Glomerular endothelial cell (primary cell): ENCODE measurements at regions not wholly inside any gene's neighbourhood (a gene's known extent, or its start where the extent isn't known, plus 50 kb on each side); places are given as distances from the start of the nearest gene placed in this dataset.

Experiments used
- DNase-seq: peaks from one replicate; pipeline ENCODE4 v3.0.0-alpha.2; 2011; ENCODE audit warnings: low read depth, low spot score; ENCODE audit errors: extremely low read depth

- no peak for DNase-seq
Observed at GRCh38 chr1:95957748-95958147, 723.7 kb downstream of the RWDD3 start.

GRCh38 chr1:95966866-95967265 lies 732.9 kb downstream of the RWDD3 start:
- DNase-seq, result no peak

GRCh38 chr1:95974586-95974985 lies 740.6 kb downstream of the RWDD3 start:
- DNase-seq, result no peak

DNA sequence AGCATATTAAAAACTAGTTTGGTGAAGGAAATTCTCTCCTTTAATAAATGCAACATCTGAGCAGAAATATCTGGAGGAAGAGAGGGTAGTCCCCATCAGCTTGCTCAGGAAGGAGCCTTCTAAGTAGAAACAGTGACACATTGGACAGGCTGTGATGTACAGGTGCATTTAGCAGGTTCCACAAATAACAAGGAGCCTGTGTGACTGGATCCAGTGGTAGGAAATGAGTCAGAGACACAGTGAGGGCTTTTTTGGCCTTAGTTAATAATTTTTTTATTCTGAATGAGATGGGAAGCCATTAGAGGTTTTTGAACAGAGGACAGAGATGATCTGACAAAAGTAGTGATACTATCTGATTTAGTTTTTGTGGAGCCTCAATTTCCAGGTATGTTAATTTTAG lies 738.9 kb upstream of the PTBP2 start:
- no peak for DNase-seq

GRCh38 chr1:95983831-95984230 lies 737.8 kb upstream of the PTBP2 start:
- no peak for DNase-seq

DNA sequence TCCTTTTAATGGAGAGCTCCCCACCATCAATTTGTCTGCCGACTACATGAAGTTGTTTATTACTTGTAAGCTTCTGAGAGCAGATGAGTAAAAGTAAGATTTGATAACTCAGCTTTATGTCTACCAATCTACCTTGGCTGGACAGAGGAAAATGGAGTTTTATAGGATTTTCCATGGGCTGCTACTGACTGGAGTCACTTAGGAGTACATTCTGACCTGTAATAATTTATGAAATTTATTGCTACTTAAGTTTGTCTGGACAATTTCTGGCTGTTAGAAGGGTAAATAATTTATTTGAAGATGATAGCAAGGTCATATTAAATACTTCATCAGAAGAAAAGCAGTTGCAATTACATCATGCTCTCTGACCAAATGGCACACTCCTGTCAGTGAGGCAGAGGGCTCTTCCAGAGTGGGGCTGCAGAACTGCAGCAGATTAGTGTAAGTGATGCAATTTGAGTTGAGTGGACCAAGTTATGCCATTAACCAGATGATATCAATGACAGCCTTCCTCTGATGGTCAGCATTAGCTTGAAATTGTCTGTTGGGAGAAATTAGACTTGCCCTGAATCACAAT lies 736.7 kb upstream of the PTBP2 start:
- DNase-seq, result no peak

- no peak for DNase-seq
Observed at GRCh38 chr1:95990033-95990432, 731.6 kb upstream of the PTBP2 start.

GRCh38 chr1:95991787-95992520 lies 729.6 kb upstream of the PTBP2 start:
- DNase-seq, result no peak

- DNase-seq, result no peak
Observed at GRCh38 chr1:95994643-95995042, 726.9 kb upstream of the PTBP2 start.

GRCh38 chr1:96002201-96002600 lies 719.4 kb upstream of the PTBP2 start:
- no peak for DNase-seq

GRCh38 chr1:96002969-96003964 lies 718.3 kb upstream of the PTBP2 start:
- no peak for DNase-seq

- DNase-seq, result no peak
Observed at GRCh38 chr1:96009831-96010434, 711.7 kb upstream of the PTBP2 start.

DNA sequence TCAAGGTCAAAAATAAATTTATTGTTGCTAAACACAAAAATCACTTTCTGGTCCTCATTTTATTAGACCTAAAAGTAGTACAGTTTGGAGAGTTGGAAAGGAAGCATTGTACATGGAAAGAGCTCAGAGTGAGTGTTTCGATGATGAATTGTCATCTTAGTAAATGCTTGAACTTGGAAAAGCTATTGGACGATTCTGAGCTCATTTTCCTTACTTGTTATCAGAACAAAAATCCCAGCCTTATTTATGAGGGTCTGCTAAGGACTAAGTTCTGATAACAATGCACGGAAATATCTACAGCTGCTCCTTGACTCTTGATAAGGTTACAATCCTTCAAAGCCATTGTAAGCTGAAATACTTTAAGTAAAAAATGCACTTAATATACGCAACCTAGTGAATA lies 710.0 kb upstream of the PTBP2 start:
- DNase-seq, result peak; percentile 5

GRCh38 chr1:96016219-96016618 lies 705.4 kb upstream of the PTBP2 start:
- DNase-seq, result no peak

- DNase-seq, result no peak
Observed at GRCh38 chr1:96020378-96020777, 701.2 kb upstream of the PTBP2 start.

DNA sequence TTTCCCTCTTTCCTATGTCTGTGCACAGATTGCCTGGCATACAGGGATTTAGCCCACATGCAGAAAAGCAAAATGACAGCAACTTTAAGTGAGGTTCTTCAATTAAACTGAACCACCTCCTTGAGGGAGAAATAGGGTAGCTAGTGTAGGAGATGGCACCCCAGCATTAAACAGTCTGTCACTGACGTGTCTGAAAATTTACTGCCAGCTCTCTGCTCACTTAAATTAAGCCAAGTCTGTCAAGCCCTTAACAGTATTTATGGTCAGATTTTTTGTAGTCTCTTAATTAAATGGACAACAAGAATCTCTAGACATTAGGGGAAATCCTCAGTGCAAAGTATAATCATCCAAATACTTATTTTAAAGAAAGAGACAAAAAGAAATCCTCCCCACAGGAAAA lies 696.5 kb upstream of the PTBP2 start:
- DNase-seq, result no peak

DNA sequence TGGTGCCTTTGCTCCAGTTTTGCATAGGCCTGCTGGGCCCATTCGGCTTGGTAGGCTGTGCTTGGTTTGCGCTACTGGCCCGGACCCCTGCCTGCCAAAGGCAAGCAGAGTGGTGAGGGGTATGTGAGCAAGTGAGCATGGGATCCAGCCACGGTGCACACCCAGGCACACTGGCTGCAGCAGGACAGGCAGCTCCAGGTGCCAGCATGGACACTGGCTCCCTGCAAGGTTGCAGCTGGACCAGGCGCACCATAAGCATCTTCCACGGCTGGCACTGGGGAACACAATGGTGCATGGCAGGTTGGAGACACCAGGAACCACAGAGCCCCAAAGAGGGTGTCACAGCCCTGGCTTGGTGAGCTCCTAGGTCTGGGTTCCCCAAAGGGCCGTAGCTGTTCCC lies 693.5 kb upstream of the PTBP2 start:
- no peak for DNase-seq

GRCh38 chr1:96030312-96030711 lies 691.3 kb upstream of the PTBP2 start:
- no peak for DNase-seq

- no peak for DNase-seq
Observed at GRCh38 chr1:96034006-96034405, 687.6 kb upstream of the PTBP2 start.

GRCh38 chr1:96036763-96037162 lies 684.8 kb upstream of the PTBP2 start:
- no peak for DNase-seq

DNA sequence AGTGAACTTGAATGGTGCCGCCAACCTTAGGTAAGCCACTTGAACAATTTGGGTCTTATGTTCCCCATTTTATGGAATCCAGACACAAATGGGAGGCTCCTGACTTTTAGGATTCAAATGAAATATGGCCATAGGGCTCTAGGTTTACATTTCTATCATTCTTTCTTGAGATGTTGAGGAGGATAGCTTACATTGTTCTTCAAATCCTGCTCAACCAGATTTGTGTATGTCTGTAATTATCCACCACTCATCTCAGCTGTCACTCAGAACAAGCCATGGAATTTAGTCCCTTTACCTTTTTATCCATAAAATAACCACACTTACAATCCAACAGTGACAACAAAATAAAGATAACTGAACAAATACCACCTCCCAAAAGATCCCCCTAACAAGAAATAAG lies 682.9 kb upstream of the PTBP2 start:
- no peak for DNase-seq
